Amniotic stem cell (primary cell): ENCODE measurements at regions not wholly inside any gene's neighbourhood (a gene's known extent, or its start where the extent isn't known, plus 50 kb on each side); places are given as distances from the start of the nearest gene placed in this dataset.
"Not testable (repeated sequence)": the region's sequence is repeated elsewhere in the genome, so short reads cannot be mapped to it uniquely, and the experiment has no call there.

ENCODE experiments used
- DNase-seq: peaks from one replicate; lab custom pipeline; 2025; lab: John Stamatoyannopoulos, UW

DNA sequence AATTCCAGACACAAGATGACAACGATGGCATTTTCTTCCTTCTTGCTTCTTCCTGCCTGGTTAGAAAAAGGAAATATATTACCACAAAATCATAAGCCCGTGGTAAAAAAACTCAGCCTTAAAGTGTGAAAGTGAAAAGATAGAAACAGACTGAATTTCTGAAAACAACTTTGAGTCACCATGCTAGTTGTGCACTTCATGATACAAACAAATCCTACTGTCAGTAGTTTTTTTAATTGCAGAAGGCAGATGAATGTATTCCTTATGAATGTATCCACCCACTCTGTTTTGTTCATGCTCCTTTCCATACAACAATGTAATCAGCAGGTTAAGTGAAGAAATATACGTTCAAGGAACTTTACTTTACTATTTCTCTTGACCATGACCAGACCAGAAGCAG is 1144.7 kb downstream of the OTOL1 start:
- no peak for DNase-seq

DNA sequence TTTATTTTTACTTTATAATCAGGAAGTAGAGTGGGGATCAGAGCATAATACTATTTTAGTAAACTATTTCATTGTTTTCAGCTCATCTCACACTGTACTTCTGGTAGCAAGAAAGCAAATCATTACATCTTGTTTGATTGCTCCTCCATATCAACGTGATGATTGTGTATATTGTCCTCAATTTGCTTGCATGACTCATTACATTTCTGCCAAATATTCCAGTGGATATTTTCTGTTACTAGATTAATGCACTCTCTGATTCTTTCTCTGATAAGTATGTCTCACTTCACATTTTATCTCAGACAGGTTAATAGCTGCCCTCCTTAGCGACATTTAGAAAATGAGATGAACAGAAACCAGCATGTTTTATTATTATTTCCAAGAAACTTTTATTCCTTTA is 1145.3 kb downstream of the OTOL1 start:
- no peak for DNase-seq

DNA sequence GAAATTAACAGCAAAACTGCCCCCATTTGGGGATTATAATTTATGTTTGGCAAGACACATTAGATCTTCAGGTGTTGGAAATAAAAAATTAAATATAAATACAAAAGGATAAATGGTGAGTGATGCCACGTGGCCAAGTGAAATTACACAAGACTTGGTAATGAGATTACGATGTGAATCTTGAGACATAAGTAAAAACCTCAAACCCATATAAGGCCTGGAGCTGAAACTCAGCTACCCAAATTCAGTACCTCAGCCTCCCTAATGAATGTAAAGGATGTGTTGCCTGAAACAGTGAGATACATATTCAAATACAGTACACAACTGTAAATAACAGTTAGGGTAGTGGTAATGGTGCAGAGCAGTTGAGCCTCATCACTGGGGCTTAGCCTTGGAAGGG is 1146.6 kb downstream of the OTOL1 start:
- no peak for DNase-seq

DNA sequence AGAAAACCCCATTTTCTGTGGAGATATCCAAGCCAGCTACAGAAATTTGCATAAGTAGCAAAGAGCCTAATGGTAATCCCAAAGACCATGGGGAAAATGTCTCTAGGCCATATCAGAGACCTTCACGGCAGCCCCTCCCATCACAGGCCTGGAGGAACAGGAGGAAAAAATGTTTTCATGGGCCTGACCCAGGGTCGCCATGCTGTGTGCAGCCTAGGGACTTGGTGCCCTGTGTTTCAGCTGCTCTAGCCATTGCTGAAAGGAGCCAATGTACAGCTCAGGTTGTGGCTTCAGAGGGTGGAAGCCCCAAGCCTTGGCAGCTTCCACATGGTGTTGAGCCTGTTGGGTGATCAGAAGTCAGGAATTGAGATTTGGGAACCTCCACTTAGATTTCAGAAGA is 1150.7 kb downstream of the OTOL1 start:
- DNase-seq: no peak

DNA sequence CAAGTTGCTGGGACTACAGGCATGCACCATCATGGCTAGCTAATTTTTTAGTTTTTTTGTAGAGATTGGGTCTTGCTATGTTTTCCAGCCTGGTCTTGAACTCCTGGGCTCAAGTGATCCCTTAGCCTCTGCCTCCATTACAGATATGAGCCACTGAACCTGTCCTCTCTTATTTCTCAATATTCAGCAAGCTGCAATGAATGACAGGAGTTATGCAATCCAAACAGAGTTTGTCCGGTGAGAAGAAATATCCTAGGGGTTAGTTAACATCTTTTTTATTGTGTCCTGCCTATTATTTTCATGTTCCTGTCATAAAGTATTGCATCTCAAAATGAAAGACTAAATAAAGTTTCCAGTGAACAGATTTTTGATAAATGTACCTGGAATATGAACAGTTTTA is 1161.4 kb downstream of the OTOL1 start:
- DNase-seq: no peak

DNA sequence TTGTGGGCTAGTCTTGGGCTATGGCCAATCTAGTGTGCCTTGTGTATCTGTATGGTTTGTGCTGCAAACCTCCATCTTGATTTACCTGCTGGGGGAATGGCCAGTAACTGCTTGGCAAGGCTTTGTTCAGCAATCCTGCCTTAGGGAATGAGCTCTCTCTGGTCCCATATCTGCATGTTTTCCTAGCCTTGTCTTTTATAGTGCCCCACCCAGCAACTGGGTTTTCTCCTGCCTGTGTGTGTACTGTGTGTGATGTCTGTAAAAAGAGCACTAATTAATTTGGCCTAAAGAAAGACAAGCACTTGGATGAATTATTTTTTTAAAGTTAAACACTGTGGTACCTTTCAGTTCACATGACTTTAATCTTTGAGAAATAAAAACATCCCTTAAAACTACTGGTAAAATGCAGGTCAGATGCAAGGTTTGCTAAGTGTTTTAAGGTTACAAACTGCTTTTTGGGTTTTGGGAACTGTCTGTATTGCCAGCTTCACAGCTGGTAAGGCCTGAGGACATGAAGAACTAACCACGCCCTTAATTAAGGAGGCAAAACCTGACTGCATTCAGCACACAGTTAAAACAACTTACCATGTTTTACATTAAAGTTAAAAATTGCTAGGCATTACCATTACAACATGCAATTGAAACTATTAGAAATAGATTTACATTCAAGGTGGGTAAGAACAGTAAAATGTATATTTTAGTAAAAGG is 1169.2 kb downstream of the OTOL1 start:
- no peak for DNase-seq

DNA sequence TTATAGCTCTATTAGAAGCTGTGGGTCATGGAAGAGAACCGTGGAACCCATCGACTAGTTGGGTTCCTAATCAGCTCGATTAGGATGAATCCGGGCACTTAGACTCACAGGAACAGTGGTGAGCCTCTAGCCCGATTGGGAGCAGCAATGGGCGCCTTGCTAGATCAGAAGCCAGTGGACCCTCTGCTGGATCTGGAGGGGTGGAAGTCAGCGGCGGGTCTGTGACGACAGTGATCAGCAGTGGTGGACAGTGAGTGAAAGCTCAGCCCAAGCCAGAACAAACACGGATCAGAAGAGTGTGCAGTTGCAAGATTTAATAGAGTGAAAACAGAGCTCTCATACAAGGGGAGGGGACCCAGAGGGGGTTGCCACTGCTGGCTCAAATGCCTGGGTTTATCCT is 1170.2 kb downstream of the OTOL1 start:
- no peak for DNase-seq

DNA sequence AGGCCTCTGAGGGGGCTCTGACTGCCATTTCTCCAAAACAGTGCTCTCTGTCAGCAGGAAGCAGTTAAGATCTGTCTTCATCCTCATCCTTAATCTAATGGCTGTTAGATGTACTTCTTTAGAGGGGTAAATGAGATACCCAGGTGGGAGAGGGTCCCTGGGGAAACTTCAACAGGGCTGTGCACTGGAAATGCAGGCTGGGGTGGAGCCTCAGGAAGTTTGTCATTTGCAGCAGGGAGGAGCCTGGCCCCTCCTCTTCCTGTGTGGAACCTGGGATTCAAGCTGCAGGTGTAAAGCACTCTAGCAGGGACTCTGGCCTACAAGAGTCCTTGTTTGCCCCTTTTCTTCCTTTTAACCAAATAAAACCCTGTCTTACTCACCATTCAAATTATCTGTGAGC is 1173.6 kb downstream of the OTOL1 start:
- no peak for DNase-seq

DNA sequence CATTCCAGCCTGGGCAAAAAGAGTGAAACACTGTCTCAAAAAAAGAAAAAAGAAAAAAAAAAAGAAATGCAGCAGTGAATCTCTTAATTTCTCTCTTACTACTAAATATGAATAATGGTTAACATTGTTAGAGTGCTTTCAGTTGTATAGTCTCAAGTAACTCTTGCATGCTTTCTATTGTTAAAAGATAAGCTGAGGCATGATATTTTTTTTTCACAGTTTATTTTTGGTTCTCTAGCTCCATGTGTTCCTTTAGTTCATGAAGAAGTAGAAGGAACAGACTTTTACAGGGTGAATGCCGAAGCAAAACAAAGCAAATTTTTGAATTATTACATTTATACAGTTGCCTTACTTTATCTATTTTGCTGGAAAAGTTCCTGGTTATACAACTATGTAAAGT is 1180.9 kb downstream of the OTOL1 start:
- no peak for DNase-seq

DNA sequence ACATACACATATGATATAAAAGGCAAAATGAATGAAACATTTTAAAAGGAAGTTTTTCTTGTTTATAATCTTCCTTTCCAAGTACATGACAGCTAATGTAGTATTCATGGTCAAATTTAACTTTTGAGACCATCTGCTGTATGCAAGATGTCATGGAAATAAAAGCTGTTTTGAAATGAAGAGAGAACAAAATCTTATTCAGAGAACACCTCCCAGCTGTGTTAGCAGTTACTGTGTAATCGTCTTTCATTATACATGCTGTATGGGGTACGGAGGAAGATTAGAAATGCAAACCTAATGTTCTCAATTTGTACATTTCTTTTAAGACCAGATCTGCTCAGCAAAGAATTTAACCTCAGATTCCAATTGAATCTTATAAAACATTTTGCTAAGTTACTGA is 1182.3 kb downstream of the OTOL1 start:
- no peak for DNase-seq

DNA sequence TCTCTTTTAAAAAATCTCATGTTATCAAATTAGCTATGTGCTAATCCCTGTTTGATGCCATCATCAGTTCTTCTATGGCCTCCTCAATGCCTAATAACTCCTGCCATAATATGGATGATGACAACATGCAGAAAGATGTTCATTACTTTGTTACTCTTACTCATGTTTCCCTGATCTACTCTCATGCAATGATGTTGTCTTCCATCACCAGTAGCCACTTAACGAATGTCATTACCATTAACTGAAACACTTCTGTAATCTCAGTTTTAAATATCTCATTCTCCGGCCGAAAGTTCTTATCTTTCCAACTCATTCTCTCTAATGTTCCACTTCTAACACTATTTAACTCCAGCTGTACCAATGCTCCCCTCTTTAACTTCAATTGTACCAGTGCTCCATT is 1187.7 kb downstream of the OTOL1 start:
- DNase-seq: no peak

DNA sequence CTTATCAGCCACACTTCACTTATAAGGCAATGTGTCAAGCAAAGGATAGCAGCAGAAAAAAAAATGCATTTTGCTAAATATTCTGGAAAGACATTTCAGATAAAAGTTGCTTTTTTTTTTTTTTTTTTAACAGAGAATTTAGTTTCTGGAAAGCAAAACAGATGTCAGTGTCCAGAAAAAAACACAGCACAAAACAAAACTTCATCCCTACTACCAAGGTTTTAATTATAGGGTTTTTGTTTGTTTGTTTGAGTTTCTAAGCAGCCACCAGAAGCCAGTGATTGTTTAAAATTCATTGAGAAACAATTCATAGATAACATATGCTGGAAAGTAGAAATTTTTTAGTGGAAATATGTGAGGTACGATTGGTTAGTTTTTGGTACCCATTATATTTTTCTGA is 1202.7 kb downstream of the OTOL1 start:
- no peak for DNase-seq

DNA sequence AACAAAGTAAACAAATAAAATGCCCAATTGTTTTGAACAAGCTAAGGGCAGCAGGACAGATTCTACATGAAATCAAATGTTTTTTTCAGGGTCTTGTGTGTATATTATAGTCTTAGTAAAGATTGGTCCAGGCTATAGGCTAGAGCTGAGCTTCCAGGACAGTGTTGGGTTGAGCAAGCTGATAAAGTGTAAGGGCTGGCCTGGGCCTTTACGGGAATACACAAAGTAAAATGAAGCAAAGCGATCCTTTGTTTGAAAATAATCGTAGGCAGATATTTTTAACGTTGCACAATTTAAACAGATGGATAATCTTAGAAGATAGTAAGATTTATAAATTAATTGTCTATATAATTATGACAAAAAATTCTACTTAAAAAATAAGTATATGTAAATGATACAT is 1204.6 kb downstream of the OTOL1 start:
- DNase-seq: no peak

DNA sequence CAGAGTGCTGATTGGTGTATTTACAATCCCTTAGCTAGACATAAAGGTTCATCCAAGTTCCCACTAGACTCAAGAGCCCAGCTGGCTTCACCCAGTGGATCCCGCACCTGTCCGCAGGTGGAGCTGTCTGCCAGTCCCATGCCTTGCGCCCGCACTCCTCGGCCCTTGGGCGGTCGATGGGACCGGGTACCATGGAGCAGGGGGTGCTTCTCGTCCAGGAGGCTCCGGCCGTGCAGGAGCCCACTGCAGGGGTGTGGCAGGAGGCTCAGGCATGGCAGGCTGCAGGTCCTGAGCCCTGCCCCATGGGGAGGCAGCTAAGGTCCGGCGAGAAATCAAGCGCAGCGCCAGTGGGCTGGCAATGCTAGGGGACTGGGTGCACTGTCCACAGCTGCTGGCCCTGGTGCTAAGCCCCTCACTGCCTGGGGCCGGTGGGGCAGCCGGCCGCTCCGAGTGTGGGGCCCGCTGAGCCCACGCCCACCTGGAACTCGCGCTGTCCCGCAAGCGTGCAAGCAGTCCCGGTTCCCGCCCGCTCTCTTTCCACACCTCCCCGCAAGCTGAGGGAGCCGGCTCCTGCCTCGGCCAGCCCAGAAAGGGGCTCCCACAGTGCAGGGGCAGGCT is 1206.3 kb downstream of the OTOL1 start:
- DNase-seq: no peak

DNA sequence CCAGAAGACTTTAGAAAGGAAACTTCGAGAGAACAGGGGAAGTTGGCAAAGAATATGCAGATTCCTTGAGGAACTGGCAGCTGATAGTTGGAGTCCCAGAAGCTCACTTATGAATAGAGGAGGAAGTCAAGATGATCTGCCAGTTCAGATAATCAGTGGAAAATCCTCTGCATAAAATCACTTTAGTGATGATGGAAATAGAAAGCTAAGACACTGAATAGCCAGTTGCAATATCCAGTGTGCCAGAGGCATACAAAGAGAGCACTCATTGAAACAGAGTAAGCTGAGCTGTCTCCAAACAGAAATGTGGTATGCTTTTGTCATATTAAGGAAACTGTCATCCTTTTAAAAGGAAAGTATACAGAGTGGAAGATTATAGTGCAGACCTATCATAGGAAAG is 1207.6 kb downstream of the OTOL1 start:
- DNase-seq: no peak

DNA sequence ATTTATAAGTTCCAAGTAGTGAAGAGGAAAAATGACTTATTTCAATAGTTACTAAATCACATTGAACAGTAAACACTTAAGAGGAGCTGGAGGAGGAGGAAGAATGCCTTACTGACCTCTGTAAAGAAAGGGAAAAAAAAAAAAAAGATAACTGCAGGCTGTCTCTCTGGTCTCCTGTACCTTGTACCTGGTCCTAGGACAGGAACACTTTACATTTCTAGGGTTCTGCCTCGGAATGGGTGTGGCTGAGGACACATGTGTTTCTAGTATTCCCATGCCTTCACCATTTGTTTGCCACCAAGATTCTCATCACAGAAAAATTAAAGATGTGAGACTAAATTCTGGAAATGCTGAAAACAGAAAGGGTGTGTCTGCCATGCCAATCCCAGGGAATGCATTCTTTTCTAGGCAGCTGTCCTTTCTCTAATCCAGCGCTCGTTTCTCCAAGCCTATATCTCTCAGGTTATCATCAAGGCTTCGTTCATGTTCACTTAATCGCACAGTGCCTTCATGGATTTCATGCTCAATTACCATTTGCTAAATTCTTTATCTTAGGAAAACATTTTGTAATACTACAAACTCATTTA is 1208.3 kb downstream of the OTOL1 start:
- no peak for DNase-seq

DNA sequence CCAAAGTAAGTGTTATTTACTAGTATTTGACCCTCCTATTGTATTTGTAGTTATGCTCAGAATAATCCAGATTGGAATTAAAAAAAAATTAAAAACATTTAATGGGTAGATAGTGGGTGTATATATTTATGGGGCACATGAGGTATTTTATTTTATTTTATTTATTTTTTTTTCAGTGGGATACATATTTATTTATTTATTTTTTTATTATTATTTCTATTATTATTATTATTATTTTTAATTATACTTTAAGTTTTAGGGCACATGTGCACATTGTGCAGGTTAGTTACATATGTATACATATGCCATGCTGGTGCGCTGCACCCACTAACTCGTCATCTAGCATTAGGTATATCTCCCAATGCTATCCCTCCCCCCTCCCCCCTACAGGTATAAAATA is 1211.8 kb downstream of the OTOL1 start:
- DNase-seq: not testable (repeated sequence)

DNA sequence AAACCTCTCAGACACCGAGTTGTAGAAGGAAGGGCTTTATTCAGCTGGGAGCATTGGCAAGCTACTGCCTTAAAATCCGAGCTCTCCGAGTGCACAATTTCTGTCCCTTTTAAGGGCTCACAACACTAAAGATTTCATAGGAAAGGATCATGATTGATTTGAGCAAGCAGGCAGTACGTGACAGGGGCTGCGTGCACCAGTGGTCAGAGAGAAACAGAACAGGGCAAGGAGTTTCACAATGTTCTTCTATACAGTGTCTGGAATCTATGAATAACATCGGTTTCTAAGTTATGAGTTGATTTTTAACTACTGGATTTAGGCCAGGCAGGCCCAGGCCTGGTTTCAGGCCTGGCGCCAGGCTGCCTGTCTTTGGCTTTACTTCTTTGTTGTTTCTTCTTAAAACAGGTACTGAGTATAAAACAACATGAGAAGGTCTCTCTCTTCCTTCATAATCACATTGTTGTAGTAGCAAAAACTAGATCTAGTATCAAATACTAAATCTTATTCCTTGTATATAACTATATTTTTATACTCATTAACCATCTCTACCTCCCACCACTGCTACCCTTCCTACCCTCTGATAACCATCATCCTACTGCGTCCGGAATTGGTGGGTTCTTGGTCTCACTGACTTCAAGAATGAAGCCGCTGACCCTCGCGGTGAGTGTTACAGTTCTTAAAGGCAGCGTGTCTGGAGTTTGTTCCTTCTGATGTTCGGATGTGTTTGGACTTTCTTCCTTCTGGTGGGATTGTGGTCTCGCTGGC is 1212.5 kb downstream of the OTOL1 start:
- not testable (repeated sequence) for DNase-seq

DNA sequence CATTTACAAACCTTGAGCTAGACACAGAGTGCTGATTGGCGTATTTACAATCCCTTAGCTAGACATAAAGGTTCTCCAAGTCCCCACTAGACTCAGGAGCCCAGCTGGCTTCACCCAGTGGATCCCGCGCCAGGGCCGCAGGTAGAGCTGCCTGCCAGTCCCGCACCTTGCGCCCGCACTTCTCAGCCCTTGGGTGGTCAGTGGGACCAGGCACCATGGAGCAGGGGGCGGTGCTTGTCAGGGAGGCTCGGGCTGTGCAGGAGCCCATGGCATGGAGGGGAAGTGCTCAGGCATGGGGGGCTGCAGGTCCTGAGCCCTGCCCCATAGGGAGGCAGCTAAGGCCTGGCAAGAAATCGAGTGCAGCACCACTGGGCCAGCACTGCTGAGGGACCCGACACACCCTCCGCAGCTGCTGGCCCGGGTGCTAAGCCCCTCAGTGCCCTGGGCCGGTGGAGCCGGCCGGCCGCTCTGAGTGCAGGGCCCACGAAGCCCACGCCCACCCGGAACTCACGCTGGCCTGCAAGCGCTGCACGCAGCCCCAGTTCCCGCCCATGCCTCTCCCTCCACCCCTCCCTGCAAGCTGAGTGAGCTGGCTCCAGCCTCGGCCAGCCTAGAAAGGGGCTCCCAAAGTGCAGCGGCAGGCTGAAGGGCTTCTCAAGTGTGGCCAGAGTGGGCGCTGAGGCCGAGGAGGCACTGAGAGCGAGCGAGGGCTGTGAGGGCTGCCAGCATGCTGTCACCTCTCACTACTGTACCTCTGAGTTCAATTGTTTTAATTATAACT is 1213.9 kb downstream of the OTOL1 start:
- no peak for DNase-seq

DNA sequence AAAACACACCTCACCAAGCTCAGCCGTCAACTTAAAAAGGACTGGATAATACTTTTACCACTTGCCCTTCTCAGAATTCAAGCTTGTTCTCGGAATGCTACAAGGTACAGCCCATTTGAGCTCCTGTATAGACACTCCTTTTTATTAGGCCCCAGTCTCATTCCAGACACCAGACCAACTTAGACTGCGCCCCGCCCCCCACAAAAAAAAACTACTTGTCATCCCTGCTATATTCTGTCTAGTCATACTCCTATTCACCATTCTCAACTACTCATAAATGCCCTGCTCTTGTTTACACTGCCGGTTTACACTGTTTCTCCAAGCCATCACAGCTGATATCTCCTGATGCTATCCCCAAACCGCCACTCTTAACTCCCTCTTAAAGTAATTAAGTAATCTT is 1220.5 kb downstream of the OTOL1 start:
- DNase-seq: not testable (repeated sequence)

DNA sequence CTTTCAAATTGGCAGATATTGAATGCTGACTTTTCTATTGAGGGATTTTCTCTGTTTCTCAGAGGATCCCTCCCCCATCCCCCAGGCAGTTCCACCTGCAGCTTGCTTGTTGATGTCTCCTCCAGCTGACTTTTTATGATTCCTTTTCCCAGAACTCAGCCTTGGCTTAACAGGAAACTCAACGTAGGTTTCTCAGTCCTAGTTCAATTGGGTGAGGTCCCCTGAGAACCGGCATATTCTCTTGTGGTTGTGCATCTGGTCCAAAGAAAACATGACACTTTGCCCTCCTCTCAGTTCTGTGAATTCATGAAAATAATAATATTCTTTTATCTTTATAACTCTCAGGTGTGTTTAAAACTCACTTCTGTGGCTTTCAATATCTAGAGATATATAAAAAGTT is 1222.1 kb downstream of the OTOL1 start:
- DNase-seq: no peak

DNA sequence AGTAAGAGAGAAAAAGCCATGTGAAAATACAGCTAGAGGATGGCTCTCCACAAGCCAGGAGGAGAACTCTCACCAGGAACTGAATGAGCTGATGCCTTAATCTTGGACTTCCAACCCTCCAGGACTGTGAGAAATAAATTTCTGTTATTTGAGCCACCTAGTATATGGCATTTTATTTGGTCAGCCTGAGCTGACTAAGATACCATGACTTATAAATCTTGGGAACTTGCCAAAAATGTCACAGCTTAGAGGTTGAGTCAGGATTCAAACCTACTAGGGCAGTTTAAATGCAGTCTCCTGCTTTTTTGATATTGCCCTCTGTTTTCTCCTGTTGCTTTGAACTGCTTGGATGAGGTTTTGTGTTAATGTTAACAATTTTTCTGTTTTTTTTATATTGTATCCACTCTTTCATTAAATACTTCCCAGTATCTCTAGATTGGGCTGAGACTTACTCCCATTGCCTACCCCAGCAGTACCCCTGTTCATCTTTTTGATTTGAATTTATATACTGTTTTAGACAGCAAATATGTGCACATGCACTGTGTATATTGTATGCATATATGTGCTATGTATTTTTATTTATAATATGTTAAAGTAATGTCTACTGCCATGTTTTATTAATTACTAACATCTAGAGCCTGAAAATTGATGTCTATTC is 1223.2 kb downstream of the OTOL1 start:
- peak; percentile 96 for DNase-seq
